Kidney epithelial cell (primary cell): ENCODE measurements at regions not wholly inside any gene's neighbourhood (a gene's known extent, or its start where the extent isn't known, plus 50 kb on each side); places are given as distances from the start of the nearest gene placed in this dataset.

Source experiments
- DNase-seq: peaks from one replicate; pipeline ENCODE4 v3.0.0-alpha.2; 2010; ENCODE audit warnings: low read depth
- H3K27me3 ChIP-seq: 2 replicates; pipeline ENCODE4 v1.6.0; 2011; ENCODE audit warnings: low read length; ENCODE audit not compliant: control insufficient read depth, insufficient read depth
- H3K36me3 ChIP-seq: 2 replicates; pipeline ENCODE4 v1.5.1; 2011; ENCODE audit warnings: low read length; ENCODE audit not compliant: control insufficient read depth, insufficient read depth
- H3K4me3 ChIP-seq: 2 replicates; pipeline ENCODE4 v1.5.1; 2011; ENCODE audit warnings: low read depth, mild to moderate bottlenecking, control low read depth, low read length
- CTCF ChIP-seq: IDR thresholded peaks from 2 replicates; pipeline ENCODE4 v1.5.1; 2011; ENCODE audit warnings: mild to moderate bottlenecking, moderate library complexity, low read length, control low read depth, inconsistent platforms; ENCODE audit not compliant: insufficient read depth, poor library complexity, severe bottlenecking

GRCh38 chr14:49408187-49408933, 177.8 kb downstream of the RPS29 start:
- H3K4me3 ChIP-seq, result no peak overlapping the region
- no peak for TF ChIP-seq CTCF

DNA sequence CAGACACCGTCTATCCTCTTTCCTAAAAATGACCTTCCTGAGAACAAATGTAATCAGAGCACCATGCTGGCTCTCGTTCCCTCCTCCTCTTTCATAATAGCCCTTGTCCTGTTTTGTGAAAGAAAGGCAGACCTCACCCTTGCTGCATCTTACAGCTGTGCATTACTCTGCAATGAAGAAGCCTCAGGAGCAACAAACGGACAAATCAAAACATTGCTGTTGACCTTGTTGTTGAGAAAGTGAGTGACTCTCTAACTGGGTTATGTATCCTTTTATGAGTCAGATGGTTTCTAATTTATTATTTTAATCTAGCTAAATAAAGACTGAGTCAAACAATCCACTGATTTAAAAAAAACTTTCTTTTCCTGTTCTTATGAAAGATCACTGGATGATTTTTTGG, 180.9 kb downstream of the RPS29 start:
- Histone ChIP-seq H3K36me3 (no peaks in the 10 kb centered on the region), H3K27me3 (no peaks in the 10 kb centered on the region), H3K4me3 (no peak overlapping the region)
- DNase-seq, result peak; percentile 18
- no peak for TF ChIP-seq CTCF

More at GRCh38 chr14:49408187-49408933, 177.8 kb downstream of the RPS29 start:
- no peak for DNase-seq
- H3K36me3 ChIP-seq, result no peaks in the 10 kb centered on the region
- no peaks in the 10 kb centered on the region for H3K27me3 ChIP-seq

DNA sequence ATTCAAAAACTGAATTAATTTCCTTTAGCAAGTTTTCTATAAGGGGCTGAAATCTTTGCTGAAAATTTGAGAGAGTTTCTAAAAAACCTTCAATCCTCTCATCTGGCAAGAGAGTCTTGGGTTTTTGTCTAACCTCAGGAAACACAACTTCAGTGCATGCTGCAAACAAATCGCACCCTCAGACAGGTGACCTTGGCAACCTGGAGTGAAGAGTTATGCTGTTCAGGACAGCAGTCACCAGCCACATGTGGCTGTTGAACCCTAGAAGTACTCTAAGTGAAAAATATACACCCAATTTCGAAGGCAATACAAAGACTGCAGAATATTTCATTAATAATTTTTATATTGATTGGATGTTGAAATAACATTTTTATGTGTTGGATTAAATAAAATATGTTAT, 184.8 kb downstream of the RPS29 start:
- no peak for DNase-seq
- no peak overlapping the region for H3K4me3 ChIP-seq
- no peaks in the 10 kb centered on the region for H3K27me3 ChIP-seq
- no peak for TF ChIP-seq CTCF
- H3K36me3 ChIP-seq, result no peaks in the 10 kb centered on the region

DNA sequence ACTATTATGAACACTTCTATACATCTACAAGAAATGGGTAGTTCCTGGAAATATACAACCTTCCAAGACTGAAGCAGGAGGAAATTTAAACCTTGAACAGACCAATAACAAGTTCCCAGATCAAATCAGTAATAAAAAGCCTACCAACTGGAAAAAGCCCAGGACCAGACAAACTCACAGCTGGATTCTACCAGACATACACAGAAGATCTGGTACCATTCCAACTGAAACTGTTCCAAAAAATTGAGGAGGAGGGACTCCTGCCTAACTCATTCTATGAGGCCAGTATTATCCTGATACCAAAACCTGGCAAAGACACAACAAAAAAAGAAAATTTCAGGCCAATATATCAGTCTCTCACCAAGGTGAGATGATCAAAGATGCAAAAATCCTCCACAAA, 189.4 kb downstream of the RPS29 start:
- H3K4me3 ChIP-seq, result no peak overlapping the region
- no peak for DNase-seq
- no peaks in the 10 kb centered on the region for H3K36me3 ChIP-seq
- TF ChIP-seq CTCF, result no peak
- no peaks in the 10 kb centered on the region for H3K27me3 ChIP-seq

DNA sequence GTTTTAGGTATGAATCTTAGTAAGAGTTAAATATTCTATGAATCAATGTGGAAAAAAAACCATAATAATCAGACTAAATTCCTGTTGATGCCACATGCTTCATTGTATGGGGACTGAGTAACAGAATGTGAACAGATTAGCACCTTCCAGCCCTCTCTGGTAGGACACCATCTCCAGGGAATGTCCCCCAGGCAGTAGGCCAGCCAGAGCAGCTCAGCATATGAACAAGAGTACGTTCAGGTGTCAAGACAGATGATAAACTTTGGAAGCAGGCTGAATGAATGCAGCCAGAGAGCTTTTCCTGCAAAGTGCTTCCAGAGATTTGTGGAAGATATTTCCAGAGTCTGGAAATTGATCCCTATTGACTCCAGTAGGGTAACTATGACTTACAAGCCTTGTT, 204.4 kb downstream of the RPS29 start:
- no peaks in the 10 kb centered on the region for H3K36me3 ChIP-seq
- no peak for TF ChIP-seq CTCF
- no peak for DNase-seq
- no peaks in the 10 kb centered on the region for H3K27me3 ChIP-seq
- no peak overlapping the region for H3K4me3 ChIP-seq

DNA sequence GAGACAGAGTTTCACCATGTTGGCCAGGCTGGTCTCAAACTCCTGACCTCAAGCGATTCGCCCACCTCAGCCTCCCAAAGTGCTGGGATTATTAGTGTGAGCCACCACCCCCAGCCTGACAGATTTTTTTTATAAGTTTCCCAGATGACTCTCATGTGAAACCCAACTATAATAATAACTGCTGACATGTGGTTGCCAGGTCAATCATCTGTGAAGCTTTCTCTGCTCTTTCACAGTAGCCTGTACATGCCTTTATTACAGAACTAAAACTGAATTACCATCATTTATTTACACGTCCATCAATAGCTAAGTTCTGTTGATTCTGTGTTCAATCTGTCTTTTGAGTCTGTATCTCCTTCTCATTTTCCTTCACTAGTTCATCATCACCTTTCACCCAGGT, 218.5 kb downstream of the RPS29 start:
- no peaks in the 10 kb centered on the region for H3K27me3 ChIP-seq
- H3K36me3 ChIP-seq, result no peaks in the 10 kb centered on the region
- no peak for TF ChIP-seq CTCF
- no peak for DNase-seq
- no peak overlapping the region for H3K4me3 ChIP-seq
